Left lung (tissue), 4 donors: ENCODE measurements at regions not wholly inside any gene's neighbourhood (a gene's known extent, or its start where the extent isn't known, plus 50 kb on each side); places are given as distances from the start of the nearest gene placed in this dataset.
A peak's percentile ranks its signal among the peaks of the same experiment; 100 is the strongest.

Experiments
- ATAC-seq: fragments of 200-7000 bp; cut with Tn5 transposase; one replicate; pipeline ENCODE4 v1.9.1; 2020; ENCODE audit warnings: moderate library complexity
- DNase-seq, 4 donors: peaks; one replicate each; pipeline ENCODE4 v3.0.0-alpha.2; 2013 to 2020
- H3K27ac ChIP-seq, 2 donors: fragments of 200-600 bp; sonication (generic) in 1 of 2; one replicate each; pipeline versions ENCODE4 v1.5.0 to v1.8.0; 2020 to 2021
- H3K27me3 ChIP-seq, 2 donors: fragments of 200-600 bp; sonication (generic) in 1 of 2; one replicate each; pipeline versions ENCODE4 v1.5.0 to v1.8.0; 2020 to 2021
- H3K36me3 ChIP-seq, 2 donors: fragments of 200-600 bp; sonication (generic) in 1 of 2; one replicate each; pipeline versions ENCODE4 v1.5.0 to v1.8.0; 2020 to 2021
- H3K4me1 ChIP-seq, 2 donors: fragments of 200-600 bp; one replicate each; pipeline ENCODE4 v1.8.0; 2021
- H3K4me3 ChIP-seq, 2 donors: fragments of 200-600 bp; sonication (generic) in 1 of 2; one replicate each; pipeline versions ENCODE4 v1.5.0 to v1.8.0; 2020 to 2021; ENCODE audit warnings: mild to moderate bottlenecking in 1 of 2
- H3K9me3 ChIP-seq, 2 donors: fragments of 200-600 bp; sonication (generic) in 1 of 2; one replicate each; pipeline versions ENCODE4 v1.5.0 to v1.8.0; 2020 to 2021
- CTCF ChIP-seq, 2 donors: fragments of 200-600 bp; sonication (generic) in 1 of 2; IDR thresholded peaks; one replicate each; pipeline versions ENCODE4 v1.5.0 to v1.8.0; 2021; ENCODE audit warnings: antibody characterized with exemption in 2 of 2
- intact Hi-C, 2 donors: fragments of 100-400 bp; cut with DNase I; formaldehyde crosslinking; loops; one replicate each; pipeline versions ENCODE4 v1.11.2 to v1.14.2; 2022
- donor health status: DM: no; HTN: yes; CAD: no.
- donor health status: DM: no; HTN: no; CAD: no.

DNA sequence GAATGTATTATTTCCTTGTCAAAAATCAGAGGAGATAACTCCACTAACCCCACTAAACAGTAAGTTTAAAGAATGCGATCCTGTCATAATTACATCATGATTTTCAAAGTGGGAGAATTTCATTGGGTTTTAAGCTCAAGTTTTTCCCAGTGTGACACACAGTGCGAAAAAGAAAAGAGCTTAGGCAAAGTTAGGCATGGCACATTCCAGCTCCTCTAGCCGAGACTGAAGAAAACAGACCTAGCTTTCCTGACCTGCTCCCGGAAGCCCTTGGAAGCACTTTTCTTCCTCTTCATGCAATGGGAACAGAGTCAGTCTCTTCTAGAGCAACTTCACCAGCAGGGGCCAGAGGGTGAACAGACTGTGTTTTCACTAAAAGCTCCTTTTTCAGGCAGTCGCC, 76.6 kb upstream of the AKIP1 start:
- peak; percentile 49 for ATAC-seq
- Histone ChIP-seq H3K27me3 (no peaks in the 10 kb centered on the region), H3K4me1 (peaks cover 21 to 48% of the 10 kb centered on the region in 2 donors), H3K9me3 (no peaks in the 10 kb centered on the region), H3K4me3 (no peak overlapping the region), H3K36me3 (no peaks in the 10 kb centered on the region), H3K27ac (peak overlapping the region in 1 of 2 donors; percentile 63)
- DNase-seq, result no peak
- intact Hi-C loops, result no loop called here
- TF ChIP-seq CTCF (IDR thresholded peaks at IDR 0.05), result no peak

DNA sequence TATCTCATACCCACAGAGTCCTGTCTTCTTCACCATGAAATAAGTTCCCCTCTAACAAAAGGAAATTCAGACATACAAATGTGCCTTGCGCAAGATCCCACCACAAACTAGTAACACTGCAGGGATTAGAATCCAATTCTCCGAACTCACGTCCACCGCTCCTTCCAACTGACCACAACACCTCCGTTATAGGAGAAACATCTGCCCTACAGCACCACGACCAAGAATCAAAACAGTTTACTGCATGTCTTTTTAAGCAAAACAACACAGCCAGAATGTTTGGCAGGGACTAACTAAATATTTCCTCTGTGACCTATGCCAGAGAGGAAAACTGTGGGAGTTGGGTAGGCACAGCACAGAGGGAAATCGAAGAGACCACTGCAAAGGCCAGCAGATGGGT, 72.7 kb upstream of the AKIP1 start:
- DNase-seq, result no peak
- ATAC-seq, result no peak
- Histone ChIP-seq H3K27me3 (no peaks in the 10 kb centered on the region), H3K9me3 (no peaks in the 10 kb centered on the region), H3K4me1 (peaks cover 25 to 49% of the 10 kb centered on the region in 2 donors), H3K36me3 (no peaks in the 10 kb centered on the region), H3K4me3 (no peak overlapping the region), H3K27ac (peak overlapping the region; percentile 56 to 57)
- intact Hi-C loops, result no loop called here
- TF ChIP-seq CTCF (IDR thresholded peaks at IDR 0.05), result no peak

DNA sequence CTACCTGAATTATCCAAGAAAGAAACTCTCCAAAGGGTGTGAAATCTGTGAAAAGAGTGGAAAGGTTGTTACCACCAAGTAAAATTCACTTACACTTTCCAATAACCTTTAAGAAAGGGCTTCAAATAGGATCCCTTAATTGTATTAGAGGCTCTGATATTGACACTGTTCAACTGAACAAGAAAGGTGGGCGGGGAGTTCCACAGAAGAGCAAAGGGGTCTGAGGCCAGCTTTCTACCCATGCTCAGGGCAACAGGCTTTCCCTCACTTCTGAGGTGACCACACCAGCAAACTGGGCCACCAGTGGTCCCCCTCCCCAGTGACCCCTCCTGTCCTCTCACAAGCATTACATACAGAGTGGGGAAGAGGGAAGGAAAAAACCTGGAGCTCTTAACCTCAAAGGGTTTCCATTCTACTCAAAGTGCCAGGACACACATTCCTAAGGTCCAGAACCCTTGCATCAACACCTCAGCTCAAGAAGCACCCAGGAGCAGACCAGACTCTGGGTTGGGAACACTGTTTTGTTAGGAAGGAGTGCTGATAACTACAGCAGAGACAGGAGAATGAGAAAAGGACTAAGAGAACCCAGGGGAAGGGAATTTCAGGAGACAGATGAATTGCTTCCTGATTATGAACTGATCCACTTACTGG, 71.6 kb upstream of the AKIP1 start:
- no peaks in the 10 kb centered on the region for H3K36me3 ChIP-seq
- ATAC-seq (no peak), DNase-seq (no peak)
- peak overlapping the region; percentile 56 to 57 for H3K27ac ChIP-seq
- H3K9me3 ChIP-seq, result no peaks in the 10 kb centered on the region
- no peak overlapping the region for H3K4me3 ChIP-seq
- no peaks in the 10 kb centered on the region for H3K27me3 ChIP-seq
- no peak for TF ChIP-seq CTCF (IDR thresholded peaks at IDR 0.05)
- intact Hi-C loops, result no loop called here
- H3K4me1 ChIP-seq, result peaks cover 17 to 37% of the 10 kb centered on the region in 2 donors

- H3K27me3 ChIP-seq, result no peaks in the 10 kb centered on the region
- intact Hi-C loops, result no loop called here
- no peaks in the 10 kb centered on the region for H3K9me3 ChIP-seq
- ATAC-seq (peak; percentile 94), DNase-seq (peak in 2 of 4 donors; percentile 40 to 47)
- no peak overlapping the region for H3K4me3 ChIP-seq
- H3K36me3 ChIP-seq, result no peaks in the 10 kb centered on the region
- peak overlapping the region; percentile 56 to 57 for H3K27ac ChIP-seq
- peaks cover 17 to 33% of the 10 kb centered on the region in 2 donors for H3K4me1 ChIP-seq
- no peak for TF ChIP-seq CTCF (IDR thresholded peaks at IDR 0.05)
Measured at GRCh38 chr11:8839957-8840945, 70.7 kb upstream of the AKIP1 start.

GRCh38 chr11:8841899-8842298, 69.1 kb upstream of the AKIP1 start:
- intact Hi-C loops, result no loop called here

More at GRCh38 chr11:8841899-8842298, 69.1 kb upstream of the AKIP1 start:
- DNase-seq (no peak), ATAC-seq (no peak)
- H3K36me3 ChIP-seq, result no peaks in the 10 kb centered on the region
- TF ChIP-seq CTCF (IDR thresholded peaks at IDR 0.05), result no peak
- H3K27ac ChIP-seq, result no peak overlapping the region
- no peak overlapping the region for H3K4me3 ChIP-seq
- H3K4me1 ChIP-seq, result peaks cover 17 to 33% of the 10 kb centered on the region in 2 donors
- H3K9me3 ChIP-seq, result no peaks in the 10 kb centered on the region
- H3K27me3 ChIP-seq, result no peaks in the 10 kb centered on the region
